Transverse colon (tissue), 4 donors: ENCODE measurements at regions not wholly inside any gene's neighbourhood (a gene's known extent, or its start where the extent isn't known, plus 50 kb on each side); places are given as distances from the start of the nearest gene placed in this dataset.

Experiments
- DNase-seq: peaks from one replicate; pipeline ENCODE4 v3.0.0-alpha.2; 2019
- H3K27ac ChIP-seq, 4 donors: fragments of 200-600 bp; sonication (generic); 2 replicates each; pipeline ENCODE4 v1.5.1; 2016 to 2018; ENCODE audit warnings: inconsistent platforms in 4 of 4
- H3K27me3 ChIP-seq: fragments of 200-600 bp; sonication (generic); 2 replicates; pipeline ENCODE4 v1.5.1; 2017; ENCODE audit warnings: inconsistent platforms
- H3K36me3 ChIP-seq, 4 donors: fragments of 200-600 bp; sonication (generic); 2 replicates each; pipeline ENCODE4 v1.5.1; 2017 to 2019; ENCODE audit warnings: inconsistent platforms in 4 of 4
- H3K4me1 ChIP-seq, 4 donors: fragments of 200-600 bp; sonication (generic); 2 replicates each; pipeline ENCODE4 v1.5.1; 2017 to 2020; ENCODE audit warnings: inconsistent platforms in 4 of 4
- H3K4me3 ChIP-seq, 4 donors: fragments of 200-600 bp; sonication (generic); 1 replicate in 1 of 4; 2 replicates in 3 of 4; pipeline versions ENCODE4 v1.5.1 to v1.6.1; 2017 to 2019; ENCODE audit warnings: inconsistent platforms in 4 of 4
- H3K9me3 ChIP-seq, 2 donors: fragments of 200-600 bp; sonication (generic); 2 replicates each; pipeline ENCODE4 v1.5.1; 2017 to 2019; ENCODE audit warnings: inconsistent platforms in 2 of 2
- EP300 ChIP-seq: sonication (generic); formaldehyde crosslinking; IDR thresholded peaks from one replicate; pipeline ENCODE4 v1.6.1; 2017; ENCODE audit warnings: antibody characterized with exemption, low read depth
- POLR2A ChIP-seq: fragments of 450-650 bp; IDR thresholded peaks from one replicate; pipeline ENCODE4 v1.6.1; 2016; ENCODE audit warnings: antibody characterized with exemption, mild to moderate bottlenecking, moderate library complexity
- POLR2AphosphoS5 ChIP-seq, 3 donors: sonication (generic); formaldehyde crosslinking; IDR thresholded peaks; one replicate each; pipeline ENCODE4 v1.6.1; 2016; ENCODE audit warnings: antibody characterized with exemption in 3 of 3
- WGBS, 2 donors: methylation state at CpG; one replicate each; pipeline ENCODE4 v1.1.5; 2018; ENCODE audit warnings: low coverage in 1 of 2; 5-methylcytosine and 5-hydroxymethylcytosine counted together
- in situ Hi-C, 4 donors: fragments of 200-750 bp; cut with MboI; loops; one replicate each; pipeline versions ENCODE4 v1.15.0 to v1.15.1; 2017; ENCODE audit warnings: low sequenced_read_pairs in 3 of 4, low pct_ligation_motif_present in 1 of 4, low pct_unique_long_range_greater_than_20kb in 1 of 4
- intact Hi-C: fragments of 100-400 bp; cut with DNase I; formaldehyde crosslinking; loops from one replicate; pipeline ENCODE4 v1.15.1; 2023; ENCODE audit warnings: low total_unique reads
- TF ChIP-seq, protein P1 (sequence below), 5 experiments: fragments of 200-600 bp in 3 of 5; fragments of 450-650 bp in 2 of 5; sonication (generic) in 3 of 5; IDR thresholded peaks; 1 replicate in 2 of 5; 2 replicates in 3 of 5; pipeline ENCODE4 v1.5.1; 2016 to 2017; ENCODE audit warnings: antibody characterized with exemption in 5 of 5, inconsistent platforms in 3 of 5, mild to moderate bottlenecking in 2 of 5, moderate library complexity in 1 of 5

DNA sequence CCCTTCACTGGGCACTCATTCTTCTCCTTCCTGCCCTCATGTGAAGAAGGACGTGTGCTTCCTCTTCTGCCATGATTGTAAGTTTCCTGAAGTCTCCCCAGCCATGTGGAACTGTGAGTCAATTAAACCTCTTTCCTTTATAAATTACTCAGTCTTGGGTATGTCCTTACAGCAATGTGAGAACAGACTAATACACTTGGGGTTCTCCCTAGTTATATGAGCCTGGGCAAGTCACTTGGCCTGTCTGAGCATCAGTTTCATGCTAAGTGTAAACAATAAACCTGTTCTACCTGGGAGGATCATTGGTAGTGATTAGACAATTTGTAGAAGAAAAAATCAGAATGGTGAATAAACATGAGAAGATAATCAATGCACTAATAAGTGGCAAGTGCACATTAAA is 162.2 kb upstream of the ARG1 start:
- intact Hi-C loops (no loop called here), in situ Hi-C loops (no loop called here)
- no peaks in the 10 kb centered on the region for H3K9me3 ChIP-seq
- TF ChIP-seq POLR2AphosphoS5 (IDR thresholded peaks at IDR 0.05) (no peak), EP300 (no peak), POLR2A (no peak)
- TF ChIP-seq, protein P1, sequence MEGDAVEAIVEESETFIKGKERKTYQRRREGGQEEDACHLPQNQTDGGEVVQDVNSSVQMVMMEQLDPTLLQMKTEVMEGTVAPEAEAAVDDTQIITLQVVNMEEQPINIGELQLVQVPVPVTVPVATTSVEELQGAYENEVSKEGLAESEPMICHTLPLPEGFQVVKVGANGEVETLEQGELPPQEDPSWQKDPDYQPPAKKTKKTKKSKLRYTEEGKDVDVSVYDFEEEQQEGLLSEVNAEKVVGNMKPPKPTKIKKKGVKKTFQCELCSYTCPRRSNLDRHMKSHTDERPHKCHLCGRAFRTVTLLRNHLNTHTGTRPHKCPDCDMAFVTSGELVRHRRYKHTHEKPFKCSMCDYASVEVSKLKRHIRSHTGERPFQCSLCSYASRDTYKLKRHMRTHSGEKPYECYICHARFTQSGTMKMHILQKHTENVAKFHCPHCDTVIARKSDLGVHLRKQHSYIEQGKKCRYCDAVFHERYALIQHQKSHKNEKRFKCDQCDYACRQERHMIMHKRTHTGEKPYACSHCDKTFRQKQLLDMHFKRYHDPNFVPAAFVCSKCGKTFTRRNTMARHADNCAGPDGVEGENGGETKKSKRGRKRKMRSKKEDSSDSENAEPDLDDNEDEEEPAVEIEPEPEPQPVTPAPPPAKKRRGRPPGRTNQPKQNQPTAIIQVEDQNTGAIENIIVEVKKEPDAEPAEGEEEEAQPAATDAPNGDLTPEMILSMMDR (IDR thresholded peaks at IDR 0.05), result no peak
- H3K4me3 ChIP-seq, result no peak overlapping the region
- no peaks in the 10 kb centered on the region for H3K27me3 ChIP-seq
- 79% methylated on average over 1 of the region's 1 CpG; no CpG with 5 or more reads in 1 of the 2 donors for WGBS, 2 donors
- H3K27ac ChIP-seq, result no peak overlapping the region
- no peaks in the 10 kb centered on the region for H3K36me3 ChIP-seq
- no peak for DNase-seq
- H3K4me1 ChIP-seq, result no peaks in the 10 kb centered on the region

DNA sequence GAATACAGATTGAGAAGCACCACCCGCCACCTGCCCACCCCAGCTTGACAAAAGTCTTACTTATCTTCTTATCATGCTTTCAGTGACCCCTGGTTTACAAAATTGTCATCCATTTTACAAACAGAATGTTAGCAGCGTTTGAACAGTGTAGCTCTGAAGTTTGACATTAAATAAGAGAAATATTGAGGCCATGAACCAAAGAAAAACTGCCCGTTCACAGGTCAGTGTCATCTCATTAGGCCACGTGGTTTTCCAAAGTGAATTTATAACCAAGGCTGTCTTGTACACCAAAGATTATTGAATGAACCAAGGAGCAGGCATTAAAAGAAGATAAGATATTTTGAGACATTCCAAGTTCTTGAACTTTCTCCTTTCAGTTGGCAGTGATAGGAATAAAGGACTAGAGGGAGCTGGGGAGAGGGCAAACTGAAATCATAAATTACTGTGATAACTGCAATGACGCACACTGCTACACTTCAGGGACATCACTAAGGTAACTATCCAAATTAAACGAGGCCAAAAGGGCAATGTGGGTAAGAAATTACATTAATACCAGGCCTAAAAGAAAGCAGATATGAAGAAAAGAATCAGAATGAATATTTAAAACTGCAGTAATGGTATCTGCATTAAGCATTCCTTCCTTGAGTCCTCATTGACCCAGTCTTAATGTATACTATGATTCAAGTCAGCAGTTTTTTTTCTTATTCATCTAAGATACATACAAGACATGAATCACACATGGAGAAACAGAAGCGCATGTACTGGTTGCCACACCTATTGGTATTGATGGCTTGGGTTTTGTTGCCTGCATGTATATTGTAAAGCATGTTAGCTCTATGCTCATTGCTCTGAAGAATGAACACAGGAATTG is 159.8 kb upstream of the ARG1 start:
- intact Hi-C loops, result no loop called here
- no peak overlapping the region for H3K27ac ChIP-seq
- TF ChIP-seq POLR2AphosphoS5 (IDR thresholded peaks at IDR 0.05), result no peak
- TF ChIP-seq, protein P1 (IDR thresholded peaks at IDR 0.05), result no peak
- no peak for TF ChIP-seq POLR2A
- no peak for TF ChIP-seq EP300

DNA sequence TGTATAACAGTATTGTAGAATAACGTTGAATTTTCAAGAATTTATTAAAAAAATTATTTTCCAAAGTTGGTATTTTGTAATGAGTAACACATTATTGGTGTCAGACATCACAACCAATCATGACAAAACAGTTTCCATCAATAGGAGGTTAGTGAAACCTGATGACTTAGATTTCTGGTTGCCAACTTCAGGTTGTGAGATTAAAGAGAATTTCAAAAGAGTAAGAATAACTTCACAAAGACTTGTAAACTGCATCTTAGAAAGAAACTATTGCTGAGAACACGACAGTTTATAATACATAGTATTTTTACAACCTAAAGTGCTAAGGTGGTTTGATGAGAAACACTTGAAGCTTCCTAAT is 159.2 kb upstream of the ARG1 start:
- Histone ChIP-seq H3K9me3 (no peaks in the 10 kb centered on the region), H3K36me3 (no peaks in the 10 kb centered on the region), H3K27ac (no peak overlapping the region), H3K4me3 (no peak overlapping the region), H3K4me1 (no peaks in the 10 kb centered on the region), H3K27me3 (no peaks in the 10 kb centered on the region)
- WGBS, 2 donors, result 63 to 70% methylated on average over 2 of the region's 2 CpGs
- DNase-seq, result no peak
- TF ChIP-seq, protein P1 (IDR thresholded peaks at IDR 0.05), result no peak
- TF ChIP-seq EP300 (no peak), POLR2AphosphoS5 (IDR thresholded peaks at IDR 0.05) (no peak), POLR2A (no peak)
- intact Hi-C loops, result no loop called here
- in situ Hi-C loops, result no loop called here

More for the DNA sequence above, 159.8 kb upstream of the ARG1 start:
- Histone ChIP-seq H3K36me3 (no peaks in the 10 kb centered on the region), H3K4me3 (no peak overlapping the region), H3K27me3 (no peaks in the 10 kb centered on the region), H3K4me1 (no peaks in the 10 kb centered on the region), H3K9me3 (no peaks in the 10 kb centered on the region)
- DNase-seq, result no peak
- WGBS, 2 donors, result 67 to 71% methylated on average over 6 to 7 of the region's 7 CpGs
- in situ Hi-C loops, result no loop called here

DNA sequence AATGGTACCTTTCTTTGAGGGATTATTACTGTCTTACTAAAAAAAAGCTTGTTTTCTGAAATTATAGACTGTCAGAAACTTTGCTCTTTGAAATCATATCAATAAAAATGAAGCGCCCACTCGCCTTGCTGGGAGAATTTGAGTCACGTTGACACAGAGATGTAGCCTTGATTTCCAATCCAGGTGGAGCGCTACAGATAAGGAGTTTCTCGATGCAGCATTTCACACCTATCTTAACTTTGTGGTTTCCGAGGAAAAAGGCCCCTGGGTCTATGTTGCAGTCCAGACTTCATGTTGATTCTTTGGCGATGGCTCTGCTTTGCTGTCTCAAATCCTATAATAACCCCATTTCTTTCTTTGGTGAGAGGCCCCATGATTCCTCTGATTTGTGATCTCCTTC is 158.1 kb upstream of the ARG1 start:
- Histone ChIP-seq H3K27me3 (no peaks in the 10 kb centered on the region), H3K9me3 (no peaks in the 10 kb centered on the region), H3K4me1 (no peaks in the 10 kb centered on the region), H3K4me3 (no peak overlapping the region), H3K27ac (no peak overlapping the region), H3K36me3 (no peaks in the 10 kb centered on the region)
- 64 to 76% methylated on average over 5 to 7 of the region's 7 CpGs for WGBS, 2 donors
- in situ Hi-C loops (no loop called here), intact Hi-C loops (no loop called here)
- TF ChIP-seq POLR2A (no peak), EP300 (no peak), POLR2AphosphoS5 (IDR thresholded peaks at IDR 0.05) (no peak)
- TF ChIP-seq, protein P1 (IDR thresholded peaks at IDR 0.05), result no peak
- no peak for DNase-seq
